ENCODE measurements at regions not wholly inside any gene's neighbourhood (a gene's known extent, or its start where the extent isn't known, plus 50 kb on each side); places are given as distances from the start of the nearest gene placed in this dataset.

DNA sequence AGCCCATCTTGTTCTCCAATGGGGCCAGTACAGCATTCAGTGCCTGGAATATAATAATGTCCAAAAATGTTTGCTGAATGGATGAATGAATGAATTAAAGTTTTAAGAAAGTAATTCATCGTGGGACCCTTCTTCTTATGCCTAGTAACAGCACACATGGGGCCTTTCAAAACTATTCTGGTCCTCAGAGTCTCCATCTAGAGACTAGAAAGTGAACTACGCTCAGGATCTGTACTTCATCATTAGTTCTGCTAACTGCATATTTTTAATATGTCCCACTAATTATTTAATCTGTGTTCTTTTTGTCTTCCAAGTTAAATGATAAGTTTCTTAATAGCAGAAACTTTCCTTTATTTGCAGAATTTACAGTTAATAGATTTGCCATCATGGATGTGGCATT, 172.5 kb downstream of the SMAD2 start:
- peak; percentile 40 for DNase-seq

DNA sequence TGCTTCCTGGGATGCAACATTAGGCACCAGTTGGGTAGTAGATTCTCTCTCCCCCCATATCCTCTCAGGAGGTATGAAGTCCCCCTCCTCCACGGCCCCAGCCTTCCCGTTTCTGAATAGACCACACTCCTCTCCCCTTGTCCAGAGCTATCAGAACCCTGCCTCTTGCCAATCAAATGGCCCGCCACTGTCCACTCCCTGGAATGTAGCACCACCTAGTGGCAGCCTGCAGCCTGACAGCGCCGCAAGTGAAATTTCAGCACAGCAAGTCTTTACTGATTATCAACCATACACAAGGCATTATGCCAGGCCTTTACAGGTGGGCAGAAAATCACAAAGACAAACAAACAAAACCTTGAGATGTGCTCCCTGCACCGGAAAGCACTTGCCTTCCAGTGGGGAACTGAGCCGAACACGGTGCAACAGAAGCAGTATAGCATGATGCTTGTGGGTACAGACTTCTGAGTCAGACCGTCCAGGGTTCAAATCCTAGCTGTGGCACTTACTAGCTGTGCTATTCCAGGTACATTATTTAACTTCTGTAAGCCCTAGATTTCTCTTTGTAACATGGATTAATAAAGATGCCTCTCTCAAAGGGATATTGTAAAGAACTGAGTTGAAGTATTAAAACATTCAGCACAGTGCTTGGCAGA, 174.0 kb downstream of the SMAD2 start:
- peak; percentile 73 for DNase-seq

DNA sequence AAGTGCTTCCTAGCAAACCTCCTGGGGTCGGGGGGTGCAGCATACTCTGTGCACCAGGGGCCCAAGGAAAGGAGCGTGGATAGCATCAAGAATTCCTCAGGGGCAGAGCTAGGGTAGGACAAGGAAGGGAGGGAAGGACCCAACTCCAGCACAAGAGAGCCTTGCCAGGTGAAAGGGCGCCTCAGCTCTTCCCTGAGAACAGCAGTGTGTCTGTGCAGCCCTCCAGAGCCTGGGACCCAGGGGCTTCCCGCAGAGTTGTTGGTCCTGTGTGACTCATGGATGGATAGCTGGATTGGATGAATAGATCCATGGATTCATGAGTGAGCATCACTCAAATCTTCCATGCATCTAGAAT, 175.4 kb downstream of the SMAD2 start:
- DNase-seq = no peak

DNA sequence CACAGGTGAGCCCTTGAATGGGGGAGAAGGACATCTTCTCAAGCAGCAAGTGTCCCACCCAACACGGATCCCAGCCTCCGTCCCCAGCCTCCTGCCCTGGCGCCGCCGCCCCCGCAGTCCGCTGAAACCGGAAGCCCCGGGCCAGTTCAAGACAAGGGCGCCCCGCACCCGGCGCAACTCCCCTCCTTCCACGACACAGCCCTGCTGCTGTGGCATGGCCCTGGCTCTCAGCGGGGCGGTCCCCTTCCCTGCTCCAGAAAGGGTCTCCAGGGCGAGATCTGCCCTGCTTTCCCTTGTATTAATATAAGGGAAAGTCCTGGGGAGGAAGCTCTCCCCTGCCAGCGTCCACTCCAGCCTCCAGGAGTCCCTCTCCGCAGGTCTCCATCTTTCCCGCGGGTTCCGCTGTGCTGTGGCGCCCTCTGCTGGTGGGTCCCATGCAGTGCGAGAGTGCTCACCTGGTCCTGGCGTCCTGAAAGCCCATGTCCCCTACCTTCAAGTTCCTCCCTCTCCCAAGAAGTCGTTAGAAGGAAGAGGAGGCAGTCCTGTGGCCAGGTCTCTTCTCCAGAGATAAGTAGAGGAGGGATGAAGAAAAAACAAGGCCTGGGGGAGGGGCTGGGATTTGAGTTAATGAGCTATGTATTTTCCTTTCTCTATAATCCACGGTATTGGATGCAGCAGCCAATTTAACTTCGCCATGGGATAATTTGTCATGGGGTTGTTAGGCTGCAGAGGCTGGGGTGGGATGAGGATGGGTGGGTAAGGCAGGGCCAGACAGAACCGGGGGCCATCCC, 176.0 kb downstream of the SMAD2 start:
- DNase-seq = peak; percentile 73

DNA sequence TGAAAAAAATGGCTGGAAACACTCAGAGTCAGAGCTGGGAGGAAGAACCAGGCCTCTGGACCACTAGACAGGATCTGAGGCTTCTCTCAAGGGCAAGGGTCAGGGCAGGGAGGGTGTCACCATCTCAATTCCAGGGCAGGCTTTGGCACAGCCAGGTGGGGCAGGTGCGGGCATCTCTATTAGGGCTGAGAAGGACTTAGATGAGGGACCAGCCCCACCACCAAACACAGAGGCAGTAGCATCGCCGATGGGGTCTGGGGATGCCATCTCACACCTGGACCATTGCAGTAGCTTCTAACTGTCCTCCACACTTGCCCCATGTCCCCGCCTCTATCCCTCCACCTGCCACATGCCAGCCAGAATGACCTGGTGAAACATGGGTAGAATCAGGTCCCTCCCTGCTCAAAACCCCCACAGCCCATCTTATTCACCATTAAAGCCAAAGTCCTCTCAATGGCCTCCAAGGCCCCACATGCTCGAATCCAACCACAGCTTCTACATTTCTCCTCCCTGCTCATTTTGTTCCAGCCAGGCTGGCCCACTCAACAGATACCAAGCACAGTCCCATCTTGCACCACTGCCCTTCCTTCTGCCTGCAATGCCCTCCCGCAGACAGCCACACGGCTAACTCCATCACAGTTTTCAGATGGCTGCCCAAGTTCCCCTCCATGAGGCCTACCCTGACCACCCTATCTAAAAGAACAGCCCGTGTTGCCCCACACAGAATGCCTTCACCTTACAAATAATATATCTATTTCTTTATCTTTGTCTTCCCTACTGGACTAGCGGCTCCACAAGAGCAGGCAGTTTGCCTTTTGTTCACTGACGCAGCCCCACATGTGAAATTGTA, 177.4 kb downstream of the SMAD2 start:
- no peak for DNase-seq

DNA sequence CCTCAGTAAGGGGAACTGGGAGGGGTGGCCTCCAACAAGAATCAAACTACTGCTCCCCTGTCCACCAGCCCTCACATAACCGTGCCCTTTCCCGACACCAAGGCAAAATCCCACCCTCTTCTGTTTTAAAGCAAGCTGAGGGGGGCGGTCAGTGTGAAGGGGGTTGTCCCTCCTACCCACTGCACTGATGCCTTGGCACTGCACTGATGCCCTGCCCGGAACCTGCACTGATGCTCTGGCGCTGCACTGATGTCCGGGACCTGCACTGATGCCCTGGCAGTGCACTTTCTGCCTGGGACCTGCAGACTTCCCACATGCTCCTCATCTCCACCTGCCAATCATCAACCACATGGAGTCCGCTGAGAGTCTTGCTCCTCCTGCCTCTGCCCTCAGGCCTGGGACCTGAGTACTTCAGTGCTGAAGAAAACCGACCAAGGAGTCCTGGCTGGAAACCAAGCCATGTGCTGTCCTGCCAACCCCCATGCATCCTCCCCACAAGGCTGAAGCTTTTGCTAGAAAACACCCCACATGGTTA, 179.5 kb downstream of the SMAD2 start:
- DNase-seq = no peak

DNA sequence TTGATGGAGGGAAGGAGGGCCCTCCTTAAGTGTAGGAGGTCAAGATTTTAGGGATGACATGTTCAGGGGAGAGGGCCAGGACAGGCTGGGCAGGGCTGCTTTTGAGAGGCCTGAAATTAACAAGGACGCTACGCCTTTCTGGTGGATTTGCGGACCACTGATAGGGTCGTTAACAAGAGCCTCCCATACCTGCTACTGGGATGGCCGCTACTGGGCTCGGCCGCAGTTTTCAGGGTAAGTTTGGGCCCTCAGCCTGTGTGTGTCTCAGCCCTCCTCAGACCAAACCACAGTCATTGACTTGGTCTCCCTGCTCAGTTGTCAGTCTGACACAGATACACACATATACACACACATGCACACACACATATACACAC, 180.9 kb downstream of the SMAD2 start:
- DNase-seq = no peak

DNA sequence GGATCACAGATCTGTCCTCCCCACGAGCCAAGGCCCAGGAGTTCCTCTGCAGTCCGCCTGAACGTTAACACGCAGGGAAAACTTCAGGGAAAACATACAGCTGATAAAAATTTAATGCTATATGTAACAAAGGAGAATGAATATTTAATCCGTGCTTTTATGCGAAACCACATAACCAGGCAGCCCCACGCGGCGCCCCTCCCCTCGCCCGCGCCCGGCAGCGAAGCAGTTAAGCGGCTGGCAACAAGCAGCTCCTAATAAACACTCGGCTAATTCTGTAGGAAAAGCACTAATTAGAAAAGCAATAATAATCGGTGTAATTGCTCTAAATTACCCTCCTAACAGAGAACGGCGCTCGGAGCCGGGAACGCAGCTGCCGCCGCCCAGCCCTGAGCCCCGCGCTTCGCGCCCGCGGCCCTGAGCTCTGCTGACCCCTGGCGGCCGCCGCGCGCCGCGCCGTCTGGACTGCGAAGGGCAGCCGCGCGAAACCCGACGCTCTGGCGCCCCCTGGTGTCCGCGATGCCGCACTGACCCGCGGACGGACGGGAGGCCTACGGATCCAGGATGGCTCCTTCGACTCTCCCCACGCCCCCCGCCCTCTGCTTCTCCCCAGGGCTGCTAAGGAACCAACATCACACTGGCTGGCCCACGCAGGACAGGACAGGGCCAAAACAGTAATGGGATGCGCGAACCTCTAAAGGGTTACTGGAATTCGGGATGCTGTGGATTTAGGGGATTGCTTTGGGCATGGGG, 181.4 kb downstream of the SMAD2 start:
- DNase-seq = peak; percentile 86

DNA sequence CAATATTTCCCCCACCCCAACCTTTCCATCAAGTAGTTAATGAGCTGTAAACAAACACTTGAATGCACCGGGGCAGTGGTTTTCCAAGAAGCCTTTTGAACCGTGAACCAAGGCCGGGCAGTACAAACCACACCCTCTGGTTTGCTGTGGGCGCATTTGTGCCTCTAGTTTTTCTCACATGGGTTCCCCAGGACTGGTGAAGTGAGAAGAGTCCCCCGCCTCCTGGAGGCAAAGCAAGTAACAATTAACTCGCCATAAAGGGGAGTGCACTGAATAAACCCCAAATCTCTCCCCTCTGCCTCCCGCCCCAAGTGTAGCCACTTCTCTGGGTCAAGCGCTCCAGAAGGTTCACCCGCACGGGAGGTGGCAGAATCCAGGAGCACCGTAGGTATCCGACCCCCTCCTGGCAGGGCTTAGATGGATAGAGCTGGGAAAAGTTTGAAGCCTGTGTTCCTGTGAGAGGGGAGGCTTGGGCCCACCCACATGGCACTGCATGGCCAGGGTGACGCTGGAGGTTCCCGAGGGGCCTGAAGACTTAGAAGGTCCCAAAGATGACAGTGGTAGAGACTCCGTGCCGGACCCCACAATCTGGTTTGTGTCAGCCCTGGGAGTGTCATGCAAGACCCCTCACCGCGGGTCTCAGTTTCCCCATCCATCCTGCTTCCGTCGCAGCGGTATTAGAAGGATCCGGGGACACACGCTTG, 182.2 kb downstream of the SMAD2 start:
- no peak for DNase-seq

DNA sequence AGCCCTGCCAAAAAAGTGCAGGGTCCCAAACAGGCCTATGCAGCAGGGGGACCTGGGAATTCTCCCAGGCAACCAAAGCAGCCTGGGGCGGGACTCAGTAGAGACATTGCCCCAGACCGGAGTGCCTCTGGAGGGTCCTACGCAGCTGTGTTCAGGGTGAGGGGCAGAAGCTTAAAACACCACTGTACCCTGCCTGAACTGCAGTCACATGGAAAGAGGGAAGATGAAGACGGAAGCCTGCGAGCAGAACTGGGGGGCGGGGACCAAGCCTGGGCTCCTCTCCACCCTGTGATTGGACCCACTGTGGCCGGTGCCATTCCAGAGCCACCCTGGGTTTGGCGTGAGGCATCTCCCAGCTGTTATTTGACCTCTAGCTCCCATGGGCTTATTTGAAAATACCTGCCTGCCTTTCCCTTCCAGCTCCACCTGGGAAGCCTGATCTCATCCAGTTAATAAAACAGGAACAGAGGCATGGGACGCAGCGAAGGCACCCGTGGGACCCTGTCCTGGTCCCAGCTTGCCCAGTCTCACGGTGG, 183.1 kb downstream of the SMAD2 start:
- DNase-seq = no peak

DNA sequence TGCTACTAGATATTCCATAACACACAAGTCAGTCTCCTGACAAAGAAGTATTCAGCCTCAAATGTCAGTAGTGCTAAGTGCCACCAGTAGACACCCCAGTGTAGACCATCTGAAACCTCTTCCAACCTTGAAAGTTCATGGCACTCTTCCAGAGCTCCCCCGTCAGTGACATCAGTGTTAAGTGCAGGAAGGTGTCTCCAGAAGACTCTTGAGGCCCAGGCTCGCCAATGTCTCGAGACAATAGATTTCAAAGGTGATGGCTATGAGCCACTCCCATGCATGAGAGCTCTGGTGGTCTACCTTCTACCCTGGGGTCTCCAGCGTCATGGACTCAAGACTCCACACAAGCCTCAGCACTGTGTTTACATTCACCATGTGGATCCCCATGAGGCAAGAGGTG, 183.8 kb downstream of the SMAD2 start:
- no peak for DNase-seq

DNA sequence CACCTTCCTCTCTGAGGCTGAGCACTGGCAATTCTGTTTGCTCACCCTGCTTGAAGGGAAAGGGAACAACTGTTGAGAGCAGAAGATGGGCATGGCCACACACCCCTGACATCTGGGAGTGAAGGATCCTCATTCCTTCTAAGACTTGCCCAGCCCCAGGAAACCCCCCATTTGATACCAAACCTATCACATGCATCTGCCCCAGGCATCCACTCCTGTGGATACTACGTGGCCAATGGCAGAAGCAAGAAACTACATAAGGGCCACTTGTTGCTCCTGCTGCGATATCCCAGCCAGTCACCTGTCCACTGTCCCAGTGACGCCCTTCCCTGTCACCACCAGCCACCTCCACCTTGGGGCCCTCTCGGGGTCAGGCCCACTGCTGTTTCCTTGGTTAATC, 185.2 kb downstream of the SMAD2 start:
- DNase-seq = no peak

DNA sequence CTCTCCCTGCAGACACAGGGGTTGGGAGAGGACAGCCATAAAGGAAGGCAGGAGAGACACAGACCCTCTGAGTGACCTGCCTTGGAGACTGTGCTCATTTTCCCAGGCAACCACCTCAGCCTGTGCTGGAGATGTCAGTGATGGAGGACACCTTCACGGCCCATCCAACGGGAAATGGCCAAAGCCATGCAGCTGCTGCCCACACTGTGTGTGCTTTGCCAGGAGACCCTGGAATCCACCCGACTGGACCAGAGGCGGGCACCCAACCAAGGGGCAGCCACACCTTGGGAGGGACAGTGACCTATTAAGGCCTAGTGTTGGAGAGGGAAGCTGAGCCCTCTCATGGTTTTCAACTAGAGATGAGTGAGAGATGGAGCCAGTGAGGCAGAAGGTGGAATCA, 192.5 kb downstream of the SMAD2 start:
- DNase-seq = no peak

DNA sequence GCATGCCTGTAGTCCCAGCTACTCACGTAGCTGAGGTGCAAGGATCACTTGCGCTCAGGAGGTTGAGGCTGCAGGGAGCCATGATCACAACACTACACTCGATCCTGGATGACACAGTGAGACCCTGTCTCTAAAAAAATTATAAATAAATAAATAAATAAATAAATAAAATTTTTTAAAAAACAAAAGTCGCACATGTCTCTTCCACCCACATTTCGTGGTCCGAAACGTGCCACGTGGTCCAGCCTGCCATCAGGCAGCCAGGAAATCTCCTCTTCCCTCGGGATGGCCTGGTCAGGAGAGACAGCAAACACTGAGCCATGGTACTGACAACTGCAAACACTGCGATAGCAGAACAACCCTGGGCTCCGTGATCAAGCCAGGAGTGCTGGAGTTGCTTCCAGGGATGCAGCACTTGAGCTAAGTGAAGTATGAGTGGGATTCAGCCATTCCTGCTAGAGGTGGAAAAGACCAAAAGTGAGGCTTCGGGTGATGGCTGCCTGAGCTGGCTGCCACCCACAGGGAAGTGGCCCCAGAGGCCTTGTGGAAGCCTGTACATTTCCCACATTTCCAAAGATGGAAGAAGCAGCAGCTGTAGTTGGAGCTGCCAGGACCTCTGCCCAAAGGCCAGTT, 193.1 kb downstream of the SMAD2 start:
- DNase-seq = no peak

DNA sequence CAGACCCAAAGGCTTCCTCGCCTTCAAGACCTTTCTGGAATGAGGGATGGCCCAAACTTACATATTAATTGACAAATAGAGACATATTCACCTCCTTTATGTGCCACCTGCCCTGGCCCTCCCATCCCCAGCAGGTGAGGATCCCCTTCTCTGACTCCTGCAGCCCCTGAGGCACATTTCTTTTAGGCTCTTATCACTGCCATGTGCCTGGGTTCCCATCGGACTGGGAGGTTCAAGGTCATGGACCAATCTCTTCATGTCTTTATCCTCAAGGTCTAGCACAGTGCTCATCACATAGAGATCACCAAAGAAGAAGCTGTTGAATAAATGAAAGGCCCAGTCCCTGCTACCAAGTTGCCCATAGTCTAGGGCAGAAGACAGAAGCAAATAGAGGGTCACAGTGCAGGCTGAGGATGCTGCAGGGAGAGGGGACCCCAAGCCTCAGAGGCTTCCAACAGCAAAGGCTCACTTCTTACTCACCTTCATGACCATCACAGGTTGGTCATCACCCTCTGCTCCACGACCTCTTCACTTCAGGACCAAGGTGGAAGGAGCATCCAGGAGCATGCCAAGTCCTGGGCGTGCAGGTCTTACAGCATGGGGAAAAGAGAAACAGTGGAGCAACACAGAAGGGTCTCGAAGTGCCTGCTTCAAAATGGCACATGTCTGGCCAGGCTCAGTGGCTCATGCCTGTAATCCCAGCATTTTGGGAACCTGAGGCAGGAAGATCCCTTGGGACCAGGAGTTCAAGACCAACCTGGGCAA, 193.9 kb downstream of the SMAD2 start:
- no peak for DNase-seq

DNA sequence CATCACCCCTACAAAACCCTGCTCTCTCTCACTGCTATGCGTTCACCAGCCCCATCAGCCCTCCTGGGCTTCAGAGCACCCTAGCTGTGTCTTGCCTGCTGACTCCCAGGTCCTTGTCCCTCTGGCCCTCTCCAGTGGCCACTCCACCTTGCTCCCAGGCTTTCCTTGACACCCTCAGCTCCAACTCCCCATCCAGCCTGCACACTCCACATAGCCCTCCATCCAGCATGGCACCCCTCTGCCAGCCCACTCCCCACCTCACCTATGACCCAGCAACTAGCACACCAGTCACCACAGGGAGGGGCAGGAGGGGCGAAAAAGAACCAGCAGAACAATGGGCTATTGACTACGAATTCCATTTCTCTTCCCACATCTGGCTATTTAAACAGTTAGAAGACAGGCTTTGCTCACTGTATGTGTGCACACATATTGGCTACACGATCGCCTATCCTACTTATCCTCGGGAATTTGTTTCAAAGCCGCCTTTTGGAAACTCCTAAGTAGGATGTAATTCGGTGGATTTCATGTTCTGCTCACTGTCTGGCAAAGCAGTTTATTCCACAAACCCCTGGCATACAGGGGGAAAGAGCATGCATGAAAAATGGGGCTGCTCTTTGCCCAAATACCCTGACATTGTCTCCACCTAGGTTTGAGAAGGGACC, 195.3 kb downstream of the SMAD2 start:
- no peak for DNase-seq

DNA sequence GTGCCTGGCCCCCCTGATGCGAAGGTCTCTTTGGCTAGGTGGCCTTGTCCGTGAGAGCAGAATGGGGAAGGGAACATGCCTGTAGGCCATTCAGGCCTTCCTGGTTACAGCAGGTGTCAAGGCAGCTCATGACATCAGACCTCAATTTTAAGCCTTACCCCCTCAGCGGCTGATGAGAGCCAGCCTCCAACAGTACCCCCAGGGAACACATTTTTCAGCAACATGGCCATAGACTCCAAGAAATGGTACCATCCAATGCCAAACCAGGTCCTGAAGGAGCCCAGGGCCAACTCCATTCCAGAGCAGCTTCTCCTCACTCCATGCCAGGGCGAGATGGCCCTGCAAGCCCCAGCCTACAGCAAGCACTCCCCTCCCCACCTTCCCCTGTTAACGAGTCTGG, 199.2 kb downstream of the SMAD2 start:
- DNase-seq = no peak

DNA sequence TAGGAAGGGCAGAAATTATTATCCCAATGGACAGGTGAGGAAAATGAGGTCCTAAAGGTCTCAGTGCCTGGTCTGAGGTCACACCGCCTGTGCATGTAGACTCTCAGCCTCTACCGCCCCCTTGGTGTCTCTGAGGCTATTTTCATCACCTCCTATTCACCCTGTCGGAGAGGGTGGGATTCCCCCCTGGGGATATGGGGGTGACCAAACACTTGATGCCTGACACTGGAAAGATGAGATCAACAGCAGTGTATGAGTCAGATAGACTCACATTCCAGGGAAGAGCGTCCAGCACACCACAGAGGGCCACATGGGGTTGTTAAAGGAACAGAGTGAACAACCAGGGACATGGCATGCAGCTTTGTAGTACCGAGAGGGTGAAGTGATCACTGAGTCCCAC, 199.7 kb downstream of the SMAD2 start:
- no peak for DNase-seq

DNA sequence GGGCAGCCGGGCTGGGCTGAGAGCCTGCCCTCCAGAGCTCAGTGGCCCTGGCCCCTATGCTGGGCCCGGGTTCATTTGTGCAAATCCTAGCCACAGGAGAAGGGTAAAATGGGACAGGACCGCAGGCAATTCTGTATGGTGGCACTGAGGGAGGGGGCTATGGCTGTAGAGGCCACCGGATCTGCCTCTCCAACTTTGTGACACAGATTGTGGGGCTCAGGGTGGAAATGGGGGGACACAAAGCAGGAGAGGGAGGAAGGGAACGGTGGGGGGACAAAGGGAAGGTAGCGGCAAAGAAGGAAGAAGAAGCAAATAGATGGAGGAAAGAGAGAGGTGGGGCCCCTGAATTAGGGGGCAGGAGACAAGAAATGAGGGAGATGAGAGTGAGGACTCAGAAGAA, 201.1 kb downstream of the SMAD2 start:
- no peak for DNase-seq

DNA sequence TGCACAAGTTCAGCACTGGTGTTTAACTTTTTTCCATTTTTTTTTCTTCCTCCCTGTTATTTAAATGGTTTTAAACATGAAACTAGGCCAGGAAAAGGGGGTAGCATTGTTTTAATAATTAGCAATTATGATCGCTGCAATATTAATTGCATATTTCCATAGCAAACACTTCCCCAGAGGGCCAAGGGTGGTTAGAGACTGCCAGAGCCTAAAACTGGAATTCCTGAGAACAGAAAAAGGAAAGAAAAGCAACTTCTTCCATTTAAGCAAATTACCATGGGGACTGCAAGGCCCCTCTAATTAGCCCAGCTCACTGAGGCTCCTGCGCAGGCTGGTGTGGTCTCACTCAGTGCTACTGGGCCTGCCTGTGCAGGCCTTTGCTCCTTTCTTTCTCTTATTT, 201.5 kb downstream of the SMAD2 start:
- DNase-seq = no peak

All from RPMI8226 (cell line).